Activated CD4-positive, alpha-beta memory T cell treated with anti-CD3 and anti-CD28 coated beads, Interleukin-2, amount 10 ng/mL, durations not matched to agents 7 days and 5 days (primary cell): ENCODE measurements at regions not wholly inside any gene's neighbourhood (a gene's known extent, or its start where the extent isn't known, plus 50 kb on each side); places are given as distances from the start of the nearest gene placed in this dataset.

ENCODE experiments used
- CTCF ChIA-PET: fragments of 350-600 bp; sonication (Branson Sonifier 250); formaldehyde crosslinking; loops from one replicate; lab custom pipeline; 2021; ENCODE audit warnings: antibody characterized with exemption, inconsistent platforms; lab: Charles Lee
- POLR2A ChIA-PET: fragments of 350-600 bp; sonication (Branson Sonifier 250); formaldehyde crosslinking; loops from one replicate; lab custom pipeline; 2021; ENCODE audit warnings: antibody characterized with exemption; lab: Charles Lee
- DNase-seq: peaks from one replicate; pipeline ENCODE4 v3.0.0-alpha.2; 2020
- H3K27ac Mint-ChIP-seq: one replicate; pipeline ENCODE4 v1.8.0; 2021; ENCODE audit warnings: mild to moderate bottlenecking, mixed read lengths
- H3K27me3 Mint-ChIP-seq: one replicate; pipeline ENCODE4 v1.8.0; 2021; ENCODE audit warnings: mixed read lengths
- H3K36me3 Mint-ChIP-seq: one replicate; pipeline ENCODE4 v1.8.0; 2021; ENCODE audit warnings: low read depth, mixed read lengths
- H3K4me1 Mint-ChIP-seq: one replicate; pipeline ENCODE4 v1.8.0; 2021; ENCODE audit warnings: mixed read lengths
- H3K4me3 Mint-ChIP-seq: one replicate; pipeline ENCODE4 v1.8.0; 2021; ENCODE audit warnings: mild to moderate bottlenecking, mixed read lengths
- H3K9me3 Mint-ChIP-seq: one replicate; pipeline ENCODE4 v1.8.0; 2021; ENCODE audit warnings: mixed read lengths

GRCh38 chr5:105448271-105448670 lies 1885.7 kb upstream of the NUDT12 start:
- DNase-seq, result no peak
- no peak overlapping the region for H3K4me3 Mint-ChIP-seq
- no peaks in the 10 kb centered on the region for H3K27me3 Mint-ChIP-seq
- H3K9me3 Mint-ChIP-seq, result peaks cover 18% of the 10 kb centered on the region
- H3K4me1 Mint-ChIP-seq, result no peaks in the 10 kb centered on the region
- no peak overlapping the region for H3K27ac Mint-ChIP-seq
- CTCF ChIA-PET, result no interaction called here
- POLR2A ChIA-PET, result no interaction called here
- H3K36me3 Mint-ChIP-seq, result no peaks in the 10 kb centered on the region

GRCh38 chr5:105430516-105430915 lies 1867.9 kb upstream of the NUDT12 start:
- ChIA-PET CTCF (no interaction called here), POLR2A (no interaction called here)
- Mint-ChIP-seq H3K4me3 (no peak overlapping the region), H3K27ac (no peak overlapping the region), H3K4me1 (no peaks in the 10 kb centered on the region), H3K36me3 (no peaks in the 10 kb centered on the region), H3K9me3 (peaks cover 8% of the 10 kb centered on the region), H3K27me3 (no peaks in the 10 kb centered on the region)
- no peak for DNase-seq

GRCh38 chr5:105428451-105429380 lies 1866.1 kb upstream of the NUDT12 start:
- ChIA-PET POLR2A (no interaction called here), CTCF (no interaction called here)
- Mint-ChIP-seq H3K27ac (no peak overlapping the region), H3K36me3 (no peaks in the 10 kb centered on the region), H3K9me3 (peaks cover 8% of the 10 kb centered on the region), H3K27me3 (no peaks in the 10 kb centered on the region), H3K4me1 (no peaks in the 10 kb centered on the region), H3K4me3 (no peak overlapping the region)
- DNase-seq, result no peak

- ChIA-PET POLR2A (no interaction called here), CTCF (no interaction called here)
Observed at GRCh38 chr5:105414067-105414466, 1851.5 kb upstream of the NUDT12 start.

GRCh38 chr5:105413406-105413990 lies 1850.9 kb upstream of the NUDT12 start:
- Mint-ChIP-seq H3K4me1 (no peaks in the 10 kb centered on the region), H3K9me3 (peaks cover 4% of the 10 kb centered on the region), H3K4me3 (no peak overlapping the region), H3K27ac (no peak overlapping the region), H3K36me3 (no peaks in the 10 kb centered on the region), H3K27me3 (no peaks in the 10 kb centered on the region)
- ChIA-PET CTCF (no interaction called here), POLR2A (no interaction called here)
- no peak for DNase-seq

More at GRCh38 chr5:105414067-105414466, 1851.5 kb upstream of the NUDT12 start:
- no peak for DNase-seq
- H3K27me3 Mint-ChIP-seq, result no peaks in the 10 kb centered on the region
- H3K27ac Mint-ChIP-seq, result no peak overlapping the region
- H3K4me1 Mint-ChIP-seq, result no peaks in the 10 kb centered on the region
- no peaks in the 10 kb centered on the region for H3K36me3 Mint-ChIP-seq
- H3K9me3 Mint-ChIP-seq, result peaks cover 4% of the 10 kb centered on the region
- H3K4me3 Mint-ChIP-seq, result no peak overlapping the region

- H3K27ac Mint-ChIP-seq, result no peak overlapping the region
- no peak overlapping the region for H3K4me3 Mint-ChIP-seq
- POLR2A ChIA-PET, result no interaction called here
- H3K4me1 Mint-ChIP-seq, result no peaks in the 10 kb centered on the region
- DNase-seq, result no peak
- H3K27me3 Mint-ChIP-seq, result no peaks in the 10 kb centered on the region
- no peaks in the 10 kb centered on the region for H3K36me3 Mint-ChIP-seq
- CTCF ChIA-PET, result no interaction called here
- peaks cover 2% of the 10 kb centered on the region for H3K9me3 Mint-ChIP-seq
Observed at GRCh38 chr5:105409695-105410094, 1847.1 kb upstream of the NUDT12 start.

GRCh38 chr5:105407200-105407599 lies 1844.6 kb upstream of the NUDT12 start:
- DNase-seq, result no peak
- no peaks in the 10 kb centered on the region for H3K4me1 Mint-ChIP-seq
- CTCF ChIA-PET, result no interaction called here

GRCh38 chr5:105397749-105398148 lies 1835.2 kb upstream of the NUDT12 start:
- Mint-ChIP-seq H3K4me3 (no peak overlapping the region), H3K9me3 (peaks cover 4% of the 10 kb centered on the region), H3K4me1 (no peaks in the 10 kb centered on the region), H3K27ac (no peak overlapping the region), H3K27me3 (no peaks in the 10 kb centered on the region), H3K36me3 (no peaks in the 10 kb centered on the region)
- DNase-seq, result no peak
- POLR2A ChIA-PET, result no interaction called here
- CTCF ChIA-PET, result no interaction called here

More at GRCh38 chr5:105407200-105407599, 1844.6 kb upstream of the NUDT12 start:
- H3K27me3 Mint-ChIP-seq, result no peaks in the 10 kb centered on the region
- POLR2A ChIA-PET, result no interaction called here
- peaks cover 2% of the 10 kb centered on the region for H3K9me3 Mint-ChIP-seq
- no peaks in the 10 kb centered on the region for H3K36me3 Mint-ChIP-seq
- H3K27ac Mint-ChIP-seq, result no peak overlapping the region
- H3K4me3 Mint-ChIP-seq, result no peak overlapping the region

GRCh38 chr5:105392710-105393149 lies 1830.1 kb upstream of the NUDT12 start:
- H3K4me1 Mint-ChIP-seq, result no peaks in the 10 kb centered on the region
- no peaks in the 10 kb centered on the region for H3K27me3 Mint-ChIP-seq
- no peak overlapping the region for H3K27ac Mint-ChIP-seq
- POLR2A ChIA-PET, result no interaction called here
- H3K4me3 Mint-ChIP-seq, result no peak overlapping the region
- peaks cover 4% of the 10 kb centered on the region for H3K9me3 Mint-ChIP-seq
- CTCF ChIA-PET, result no interaction called here
- no peak for DNase-seq
- H3K36me3 Mint-ChIP-seq, result no peaks in the 10 kb centered on the region

- no peaks in the 10 kb centered on the region for H3K4me1 Mint-ChIP-seq
- no peak for DNase-seq
- no peak overlapping the region for H3K4me3 Mint-ChIP-seq
- H3K9me3 Mint-ChIP-seq, result peaks cover 4% of the 10 kb centered on the region
- H3K27ac Mint-ChIP-seq, result no peak overlapping the region
- no peaks in the 10 kb centered on the region for H3K36me3 Mint-ChIP-seq
- H3K27me3 Mint-ChIP-seq, result no peaks in the 10 kb centered on the region
- ChIA-PET CTCF (no interaction called here), POLR2A (no interaction called here)
Observed at GRCh38 chr5:105392122-105392709, 1829.6 kb upstream of the NUDT12 start.

- H3K9me3 Mint-ChIP-seq, result peaks cover 6% of the 10 kb centered on the region
- H3K4me3 Mint-ChIP-seq, result no peak overlapping the region
- no peak for DNase-seq
- no peaks in the 10 kb centered on the region for H3K4me1 Mint-ChIP-seq
- H3K27ac Mint-ChIP-seq, result no peak overlapping the region
- ChIA-PET CTCF (no interaction called here), POLR2A (no interaction called here)
- H3K27me3 Mint-ChIP-seq, result no peaks in the 10 kb centered on the region
- H3K36me3 Mint-ChIP-seq, result no peaks in the 10 kb centered on the region
Observed at GRCh38 chr5:105380126-105380525, 1817.5 kb upstream of the NUDT12 start.

- H3K27me3 Mint-ChIP-seq, result no peaks in the 10 kb centered on the region
- H3K4me1 Mint-ChIP-seq, result no peaks in the 10 kb centered on the region
- DNase-seq, result no peak
- ChIA-PET CTCF (no interaction called here), POLR2A (no interaction called here)
- H3K4me3 Mint-ChIP-seq, result no peak overlapping the region
- H3K27ac Mint-ChIP-seq, result no peak overlapping the region
- H3K36me3 Mint-ChIP-seq, result no peaks in the 10 kb centered on the region
- H3K9me3 Mint-ChIP-seq, result no peaks in the 10 kb centered on the region
Observed at GRCh38 chr5:105371169-105371568, 1808.6 kb upstream of the NUDT12 start.

- Mint-ChIP-seq H3K9me3 (peaks cover 3% of the 10 kb centered on the region), H3K4me1 (no peaks in the 10 kb centered on the region), H3K27me3 (no peaks in the 10 kb centered on the region), H3K36me3 (no peaks in the 10 kb centered on the region), H3K27ac (no peak overlapping the region), H3K4me3 (no peak overlapping the region)
- CTCF ChIA-PET, result no interaction called here
- POLR2A ChIA-PET, result no interaction called here
- no peak for DNase-seq
Observed at GRCh38 chr5:105350486-105351140, 1788.0 kb upstream of the NUDT12 start.
